Upper lobe of right lung (tissue), 1 donor: ENCODE measurements at regions not wholly inside any gene's neighbourhood (a gene's known extent, or its start where the extent isn't known, plus 50 kb on each side); places are given as distances from the start of the nearest gene placed in this dataset.
A peak's percentile ranks its signal among the peaks of the same experiment; 100 is the strongest.
"Not testable (repeated sequence)": the region's sequence is repeated elsewhere in the genome, so short reads cannot be mapped to it uniquely, and the experiment has no call there.

ENCODE experiments used
- ATAC-seq: fragments of 200-7000 bp; cut with Tn5 transposase; one replicate; pipeline ENCODE4 v1.9.1; 2020; ENCODE audit warnings: mild to moderate bottlenecking, moderate library complexity
- DNase-seq: peaks from one replicate; pipeline ENCODE4 v3.0.0-alpha.2; 2020
- H3K27ac ChIP-seq: fragments of 200-600 bp; one replicate; pipeline ENCODE4 v1.8.0; 2022
- H3K27me3 ChIP-seq: fragments of 200-600 bp; one replicate; pipeline ENCODE4 v1.8.0; 2022; ENCODE audit warnings: mild to moderate bottlenecking
- H3K36me3 ChIP-seq: fragments of 200-600 bp; one replicate; pipeline ENCODE4 v1.8.0; 2022
- H3K4me1 ChIP-seq: fragments of 200-600 bp; one replicate; pipeline ENCODE4 v1.8.0; 2022
- H3K4me3 ChIP-seq: fragments of 200-600 bp; one replicate; pipeline ENCODE4 v1.8.0; 2022; ENCODE audit warnings: mild to moderate bottlenecking
- H3K9me3 ChIP-seq: fragments of 200-600 bp; one replicate; pipeline ENCODE4 v1.8.0; 2022
- CTCF ChIP-seq: fragments of 200-600 bp; IDR thresholded peaks from one replicate; pipeline ENCODE4 v1.8.0; 2022; ENCODE audit warnings: antibody characterized with exemption
- intact Hi-C: fragments of 100-400 bp; cut with DNase I; formaldehyde crosslinking; loops from one replicate; pipeline ENCODE4 v1.11.0; 2022
- donor health status: DM: no; HTN: yes; CAD: no; lungs with severe emphysema.

DNA sequence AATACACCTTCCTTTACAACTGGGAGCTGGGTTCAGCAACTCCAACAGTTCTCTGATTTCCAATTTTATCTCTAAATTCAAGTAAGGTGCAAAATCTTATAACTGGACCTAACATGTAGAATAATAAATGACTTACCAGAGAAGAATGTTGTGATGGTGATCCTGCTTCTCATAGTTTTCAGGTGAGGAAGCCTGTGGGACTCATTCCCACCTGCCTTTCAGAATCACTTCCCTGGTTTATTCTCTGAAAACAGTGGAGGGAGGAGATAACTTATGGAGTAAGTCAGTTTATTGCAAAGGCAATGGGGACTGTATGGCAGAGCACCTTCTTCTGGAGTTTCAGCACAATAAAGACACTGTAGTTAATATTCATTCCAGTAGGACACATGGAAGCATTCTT is 1188.2 kb upstream of the FAM98A start:
- Histone ChIP-seq H3K27ac (no peak overlapping the region), H3K4me3 (no peak overlapping the region), H3K9me3 (no peaks in the 10 kb centered on the region), H3K27me3 (no peaks in the 10 kb centered on the region), H3K36me3 (no peaks in the 10 kb centered on the region), H3K4me1 (no peaks in the 10 kb centered on the region)
- ATAC-seq, result no peak
- no peak for DNase-seq
- TF ChIP-seq CTCF, result no peak
- intact Hi-C loops, result no loop called here

- H3K27me3 ChIP-seq, result no peaks in the 10 kb centered on the region
- H3K36me3 ChIP-seq, result no peaks in the 10 kb centered on the region
- no peak overlapping the region for H3K4me3 ChIP-seq
- ATAC-seq, result no peak
- no peak for DNase-seq
- H3K9me3 ChIP-seq, result no peaks in the 10 kb centered on the region
- no peak for TF ChIP-seq CTCF
- no peaks in the 10 kb centered on the region for H3K4me1 ChIP-seq
- intact Hi-C loops, result no loop called here
- no peak overlapping the region for H3K27ac ChIP-seq
Measured at GRCh38 chr2:34785206-34785785, 1186.2 kb upstream of the FAM98A start.

- Histone ChIP-seq H3K27ac (no peak overlapping the region), H3K4me1 (no peaks in the 10 kb centered on the region), H3K9me3 (no peaks in the 10 kb centered on the region), H3K27me3 (no peaks in the 10 kb centered on the region), H3K36me3 (no peaks in the 10 kb centered on the region), H3K4me3 (no peak overlapping the region)
- ATAC-seq, result no peak
- TF ChIP-seq CTCF, result no peak
- intact Hi-C loops, result no loop called here
- DNase-seq, result no peak
Measured at GRCh38 chr2:34784701-34785100, 1185.6 kb upstream of the FAM98A start.

DNA sequence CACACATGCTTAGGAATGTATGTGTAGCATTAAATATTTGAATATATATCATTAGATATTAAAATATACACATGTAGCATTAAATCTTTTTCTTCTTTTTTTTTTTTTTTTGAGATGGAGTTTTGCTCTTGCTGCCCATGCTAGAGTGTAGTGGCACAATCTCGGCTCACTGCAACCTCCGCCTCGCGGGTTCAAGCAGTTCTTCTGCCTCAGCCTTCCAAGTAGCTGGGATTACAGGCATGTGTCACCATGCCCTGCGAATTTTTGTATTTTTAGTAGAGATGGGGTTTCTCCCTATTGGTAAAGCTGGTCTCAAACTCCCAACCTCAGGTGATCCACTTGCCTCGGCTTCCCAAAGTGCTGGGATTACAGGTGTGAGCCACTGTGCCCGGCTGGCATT is 1151.6 kb upstream of the FAM98A start:
- H3K27ac ChIP-seq, intact Hi-C loops, H3K36me3 ChIP-seq, ATAC-seq, H3K4me3 ChIP-seq, DNase-seq, H3K9me3 ChIP-seq, H3K4me1 ChIP-seq, H3K27me3 ChIP-seq: not testable (repeated sequence)

GRCh38 chr2:34747643-34748042 is 1148.5 kb upstream of the FAM98A start:
- H3K4me3 ChIP-seq, result no peak overlapping the region
- no peaks in the 10 kb centered on the region for H3K4me1 ChIP-seq
- no peaks in the 10 kb centered on the region for H3K27me3 ChIP-seq
- H3K27ac ChIP-seq, result no peak overlapping the region
- TF ChIP-seq CTCF, result no peak
- no peaks in the 10 kb centered on the region for H3K36me3 ChIP-seq
- ATAC-seq (no peak), DNase-seq (no peak)
- H3K9me3 ChIP-seq, result no peaks in the 10 kb centered on the region
- intact Hi-C loops, result no loop called here

GRCh38 chr2:34738691-34739090 is 1139.6 kb upstream of the FAM98A start:
- Histone ChIP-seq H3K27me3 (no peaks in the 10 kb centered on the region), H3K4me1 (no peaks in the 10 kb centered on the region), H3K27ac (no peak overlapping the region), H3K36me3 (no peaks in the 10 kb centered on the region), H3K4me3 (no peak overlapping the region), H3K9me3 (no peaks in the 10 kb centered on the region)
- intact Hi-C loops, result no loop called here
- no peak for ATAC-seq
- no peak for DNase-seq
- TF ChIP-seq CTCF, result peak; percentile 15
